ENCODE measurements at regions not wholly inside any gene's neighbourhood (a gene's known extent, or its start where the extent isn't known, plus 50 kb on each side); places are given as distances from the start of the nearest gene placed in this dataset.

DNA sequence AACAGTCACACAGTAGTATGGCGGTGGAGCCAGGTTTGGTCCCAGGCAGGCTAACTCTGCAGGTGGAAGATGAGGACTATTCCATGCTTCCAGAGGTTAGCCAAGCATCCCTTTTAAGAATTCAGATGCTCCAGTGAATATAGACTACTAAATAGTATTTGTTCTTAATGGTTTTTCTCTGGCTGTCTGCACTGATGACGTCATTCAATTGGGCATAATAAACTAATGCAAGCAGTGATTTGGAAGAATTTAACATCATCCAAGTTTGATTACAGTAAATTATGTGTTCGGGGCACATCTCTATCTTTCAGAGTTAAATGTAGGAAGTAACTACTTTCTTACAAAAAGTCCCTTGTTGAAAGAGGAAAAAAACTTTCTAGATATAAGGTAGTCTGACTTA, 78.8 kb upstream of the RND3 start:
- Histone ChIP-seq H3K4me2 (ENCODE audit: low read length) (no peak overlapping the region), H3K9me3 (ENCODE audit: insufficient read depth, low read length) (no peaks in the 10 kb centered on the region), H3K4me1 (ENCODE audit: low read length) (no peaks in the 10 kb centered on the region), H3K27me3 (ENCODE audit: low read depth, low read length) (no peaks in the 10 kb centered on the region), H2AFZ (ENCODE audit: low read depth, low read length) (no peak overlapping the region), H3K27ac (ENCODE audit: low read length) (no peak overlapping the region), H3K4me3 (ENCODE audit: low read length) (no peak overlapping the region), H3K79me2 (ENCODE audit: low read length) (no peaks in the 10 kb centered on the region), H3K9ac (ENCODE audit: low read length) (no peak overlapping the region), H3K36me3 (replicated peaks; ENCODE audit: low read depth, low read length) (no peaks in the 10 kb centered on the region), H4K20me1 (ENCODE audit: insufficient read depth, low read length) (no peaks in the 10 kb centered on the region)
- no peak for TF ChIP-seq EZH2phosphoT487 (IDR thresholded peaks at IDR 0.05; ENCODE audit: low read depth)
- TF ChIP-seq, protein P1, sequence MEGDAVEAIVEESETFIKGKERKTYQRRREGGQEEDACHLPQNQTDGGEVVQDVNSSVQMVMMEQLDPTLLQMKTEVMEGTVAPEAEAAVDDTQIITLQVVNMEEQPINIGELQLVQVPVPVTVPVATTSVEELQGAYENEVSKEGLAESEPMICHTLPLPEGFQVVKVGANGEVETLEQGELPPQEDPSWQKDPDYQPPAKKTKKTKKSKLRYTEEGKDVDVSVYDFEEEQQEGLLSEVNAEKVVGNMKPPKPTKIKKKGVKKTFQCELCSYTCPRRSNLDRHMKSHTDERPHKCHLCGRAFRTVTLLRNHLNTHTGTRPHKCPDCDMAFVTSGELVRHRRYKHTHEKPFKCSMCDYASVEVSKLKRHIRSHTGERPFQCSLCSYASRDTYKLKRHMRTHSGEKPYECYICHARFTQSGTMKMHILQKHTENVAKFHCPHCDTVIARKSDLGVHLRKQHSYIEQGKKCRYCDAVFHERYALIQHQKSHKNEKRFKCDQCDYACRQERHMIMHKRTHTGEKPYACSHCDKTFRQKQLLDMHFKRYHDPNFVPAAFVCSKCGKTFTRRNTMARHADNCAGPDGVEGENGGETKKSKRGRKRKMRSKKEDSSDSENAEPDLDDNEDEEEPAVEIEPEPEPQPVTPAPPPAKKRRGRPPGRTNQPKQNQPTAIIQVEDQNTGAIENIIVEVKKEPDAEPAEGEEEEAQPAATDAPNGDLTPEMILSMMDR (IDR thresholded peaks at IDR 0.05; ENCODE audit: low read depth, low read length) = no peak

DNA sequence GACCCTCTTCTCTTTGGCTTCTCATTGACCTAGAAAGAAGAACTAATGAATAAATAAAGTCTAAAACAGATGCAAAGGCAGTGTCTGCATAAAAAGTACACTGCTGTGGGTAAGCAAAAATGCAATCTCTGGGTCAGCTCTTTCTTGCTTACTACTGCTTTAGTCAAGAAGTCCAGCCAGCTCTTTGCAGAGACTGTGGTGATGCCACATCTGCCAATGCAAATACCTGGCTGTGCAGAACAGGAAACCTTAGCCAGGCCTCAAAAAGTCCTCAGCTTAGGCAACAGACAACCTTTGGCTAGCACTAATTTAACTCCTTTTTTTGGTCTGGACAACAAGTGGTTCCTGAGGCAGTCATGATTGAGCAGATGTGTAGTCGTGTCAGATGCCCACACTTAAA, 73.6 kb upstream of the RND3 start:
- no peak overlapping the region for H3K4me2 ChIP-seq (ENCODE audit: low read length)
- no peak for TF ChIP-seq EZH2phosphoT487 (IDR thresholded peaks at IDR 0.05; ENCODE audit: low read depth)
- TF ChIP-seq, protein P1 (IDR thresholded peaks at IDR 0.05; ENCODE audit: low read depth, low read length) = no peak
- H3K9me3 ChIP-seq (ENCODE audit: insufficient read depth, low read length) = no peaks in the 10 kb centered on the region
- H3K4me1 ChIP-seq (ENCODE audit: low read length) = no peaks in the 10 kb centered on the region
- no peaks in the 10 kb centered on the region for H3K36me3 ChIP-seq (replicated peaks; ENCODE audit: low read depth, low read length)
- H4K20me1 ChIP-seq (ENCODE audit: insufficient read depth, low read length) = no peaks in the 10 kb centered on the region
- H3K9ac ChIP-seq (ENCODE audit: low read length) = no peak overlapping the region
- H2AFZ ChIP-seq (ENCODE audit: low read depth, low read length) = no peak overlapping the region
- H3K27ac ChIP-seq (ENCODE audit: low read length) = no peak overlapping the region
- H3K27me3 ChIP-seq (ENCODE audit: low read depth, low read length) = no peaks in the 10 kb centered on the region
- no peaks in the 10 kb centered on the region for H3K79me2 ChIP-seq (ENCODE audit: low read length)
- H3K4me3 ChIP-seq (ENCODE audit: low read length) = no peak overlapping the region

DNA sequence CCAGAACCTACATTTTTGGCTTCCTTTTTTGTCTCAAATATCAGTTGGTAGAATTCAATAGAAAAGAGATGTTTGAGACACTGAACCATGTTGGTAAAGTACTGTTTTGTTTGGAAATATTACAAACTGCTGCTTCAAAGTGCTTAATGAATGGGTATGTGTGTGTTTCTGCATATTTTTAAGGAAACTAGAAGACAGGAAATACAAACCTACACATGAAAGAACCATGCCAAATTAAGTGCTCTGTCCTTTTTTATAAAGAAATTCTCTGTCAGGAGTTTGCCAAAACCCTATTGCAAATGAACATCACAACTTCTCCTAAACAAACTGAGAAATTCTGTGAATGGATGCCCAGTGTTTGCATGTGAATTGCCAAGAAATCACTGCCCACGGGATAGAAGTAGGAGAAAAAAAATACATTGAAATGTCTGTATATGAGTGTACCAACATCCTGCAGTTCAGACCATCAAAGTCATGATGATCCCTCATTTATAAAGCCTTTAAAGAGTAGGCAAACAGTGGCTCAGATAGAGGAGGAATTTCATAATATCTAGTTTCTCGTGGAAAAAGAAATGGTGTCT, 69.6 kb upstream of the RND3 start:
- Histone ChIP-seq H3K9ac (ENCODE audit: low read length) (no peak overlapping the region), H3K27me3 (ENCODE audit: low read depth, low read length) (no peaks in the 10 kb centered on the region), H3K4me3 (ENCODE audit: low read length) (no peak overlapping the region), H3K9me3 (ENCODE audit: insufficient read depth, low read length) (no peaks in the 10 kb centered on the region), H4K20me1 (ENCODE audit: insufficient read depth, low read length) (no peaks in the 10 kb centered on the region), H3K4me1 (ENCODE audit: low read length) (no peaks in the 10 kb centered on the region), H3K36me3 (replicated peaks; ENCODE audit: low read depth, low read length) (no peaks in the 10 kb centered on the region), H2AFZ (ENCODE audit: low read depth, low read length) (no peak overlapping the region), H3K27ac (ENCODE audit: low read length) (no peak overlapping the region), H3K79me2 (ENCODE audit: low read length) (no peaks in the 10 kb centered on the region), H3K4me2 (ENCODE audit: low read length) (no peak overlapping the region)
- no peak for TF ChIP-seq EZH2phosphoT487 (IDR thresholded peaks at IDR 0.05; ENCODE audit: low read depth)
- TF ChIP-seq, protein P1 (IDR thresholded peaks at IDR 0.05; ENCODE audit: low read depth, low read length) = no peak

DNA sequence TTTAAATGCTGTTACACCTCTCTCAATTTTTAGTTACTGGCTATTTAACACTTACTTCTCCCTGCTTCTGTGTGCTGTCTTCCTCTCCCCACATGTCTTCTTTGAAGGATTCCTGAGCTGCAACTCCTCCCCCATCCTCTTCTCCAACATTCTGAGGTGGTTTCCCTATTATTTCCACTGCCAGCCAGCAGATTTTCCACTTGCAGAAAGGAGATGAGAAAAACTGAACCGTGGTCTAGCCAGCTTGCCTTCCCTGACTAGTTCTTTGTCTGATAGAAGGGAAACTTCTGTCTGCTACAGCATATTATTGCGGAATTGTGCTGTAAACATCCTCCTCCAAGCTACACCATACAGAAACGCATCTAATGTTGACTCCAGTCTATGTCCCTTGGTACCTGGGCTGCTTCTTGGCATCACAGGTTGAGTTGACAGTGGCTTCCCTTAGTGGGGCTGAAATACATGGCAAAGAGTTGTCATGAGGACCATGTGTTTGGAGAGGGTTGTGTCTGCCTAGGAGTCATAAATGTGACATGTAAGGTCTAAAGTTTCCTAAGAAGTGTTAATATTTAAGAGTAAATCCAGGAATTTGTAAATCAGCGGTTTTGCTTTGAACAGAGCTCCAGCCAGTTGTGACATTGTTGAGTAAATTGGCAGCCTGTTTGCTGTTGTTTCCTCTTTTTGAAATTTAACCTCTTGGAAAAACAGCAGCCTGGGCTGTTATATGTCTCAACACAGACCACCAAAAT, 68.3 kb upstream of the RND3 start:
- no peak overlapping the region for H3K4me2 ChIP-seq (ENCODE audit: low read length)
- no peaks in the 10 kb centered on the region for H3K27me3 ChIP-seq (ENCODE audit: low read depth, low read length)
- H3K9ac ChIP-seq (ENCODE audit: low read length) = no peak overlapping the region
- no peak overlapping the region for H3K4me3 ChIP-seq (ENCODE audit: low read length)
- no peaks in the 10 kb centered on the region for H3K9me3 ChIP-seq (ENCODE audit: insufficient read depth, low read length)
- no peaks in the 10 kb centered on the region for H3K36me3 ChIP-seq (replicated peaks; ENCODE audit: low read depth, low read length)
- H2AFZ ChIP-seq (ENCODE audit: low read depth, low read length) = no peak overlapping the region
- TF ChIP-seq, protein P1 (IDR thresholded peaks at IDR 0.05; ENCODE audit: low read depth, low read length) = no peak
- TF ChIP-seq EZH2phosphoT487 (IDR thresholded peaks at IDR 0.05; ENCODE audit: low read depth) = no peak
- H3K79me2 ChIP-seq (ENCODE audit: low read length) = no peaks in the 10 kb centered on the region
- H3K4me1 ChIP-seq (ENCODE audit: low read length) = no peaks in the 10 kb centered on the region
- H3K27ac ChIP-seq (ENCODE audit: low read length) = no peak overlapping the region
- H4K20me1 ChIP-seq (ENCODE audit: insufficient read depth, low read length) = no peaks in the 10 kb centered on the region

Data from OCI-LY3 (cell line).